GM12873 (cell line): ENCODE measurements at regions not wholly inside any gene's neighbourhood (a gene's known extent, or its start where the extent isn't known, plus 50 kb on each side); places are given as distances from the start of the nearest gene placed in this dataset.

Source experiments
- CTCF ChIP-seq: IDR thresholded peaks from 2 replicates; pipeline ENCODE4 v1.5.1; 2012; ENCODE audit warnings: low read depth, mild to moderate bottlenecking, moderate library complexity, low read length, control low read depth; ENCODE audit not compliant: insufficient read depth; ENCODE audit errors: missing control alignments

GRCh38 chr6:155974359-155974758 is 518.7 kb upstream of the NOX3 start:
- no peak for TF ChIP-seq CTCF

GRCh38 chr6:155970876-155971708 is 515.5 kb upstream of the NOX3 start:
- TF ChIP-seq CTCF: no peak

DNA sequence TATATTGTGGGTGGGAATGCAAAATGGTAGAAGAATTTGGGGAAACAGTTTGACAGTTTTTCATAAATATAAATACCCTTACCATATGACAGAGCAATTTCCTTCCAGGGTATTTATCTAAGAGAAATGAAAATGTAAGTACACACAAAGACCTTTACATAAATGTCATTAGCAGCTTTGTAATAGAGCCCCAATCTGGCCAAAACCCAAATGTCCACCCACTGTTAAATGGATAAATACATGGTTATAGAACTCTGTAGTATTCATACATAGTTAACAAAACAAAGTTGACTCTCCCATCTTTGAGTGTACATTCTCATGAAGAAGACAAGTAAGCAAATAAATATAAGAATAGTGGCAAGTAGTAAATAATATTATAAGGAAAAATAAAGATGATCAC is 514.8 kb upstream of the NOX3 start:
- no peak for TF ChIP-seq CTCF

DNA sequence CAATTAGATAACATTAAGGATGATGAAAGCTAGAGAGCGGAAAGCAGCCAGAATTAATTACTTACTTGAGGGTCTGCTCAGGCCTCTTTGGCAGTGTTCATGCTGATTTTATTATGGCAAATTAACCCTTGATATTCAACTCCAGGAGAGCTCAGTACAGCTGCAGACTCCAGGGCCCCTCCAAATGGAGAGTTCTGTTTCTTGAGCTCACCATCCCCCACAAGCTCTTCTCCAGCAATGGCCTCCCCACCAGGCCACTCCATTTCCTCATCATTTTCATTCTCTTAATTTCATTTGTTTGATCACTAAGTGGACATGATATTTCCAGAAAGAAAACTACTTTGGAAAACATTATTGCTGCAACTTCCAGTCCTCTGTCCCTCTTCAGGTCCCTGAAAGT is 513.3 kb upstream of the NOX3 start:
- TF ChIP-seq CTCF: no peak

DNA sequence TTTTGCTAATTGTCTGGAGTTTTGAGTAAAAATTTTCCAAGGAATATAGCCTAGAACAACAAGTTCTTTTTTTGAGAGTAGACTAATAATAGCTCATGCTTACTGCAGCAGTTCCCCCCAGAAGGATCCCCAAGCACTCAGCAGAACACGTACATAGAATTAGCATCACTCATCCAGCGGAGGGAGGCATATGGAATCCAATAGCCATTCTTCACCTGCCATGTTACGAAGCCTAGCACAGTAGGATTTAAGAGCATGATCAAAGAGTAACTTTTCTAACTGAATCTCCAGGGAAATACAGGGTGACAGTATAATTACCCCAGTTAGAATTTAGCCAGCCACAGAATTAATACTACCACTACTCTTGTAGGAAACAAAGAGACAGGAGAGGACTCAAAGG is 511.7 kb upstream of the NOX3 start:
- no peak for TF ChIP-seq CTCF

- TF ChIP-seq CTCF: no peak
Observed at GRCh38 chr6:155964544-155964943, 508.9 kb upstream of the NOX3 start.

GRCh38 chr6:155962276-155962675 is 506.6 kb upstream of the NOX3 start:
- TF ChIP-seq CTCF: no peak
